Body of pancreas (tissue), 4 donors: ENCODE measurements at regions not wholly inside any gene's neighbourhood (a gene's known extent, or its start where the extent isn't known, plus 50 kb on each side); places are given as distances from the start of the nearest gene placed in this dataset.

Experiments
- POLR2A ChIP-seq, 3 donors: fragments of 450-650 bp; IDR thresholded peaks; one replicate each; pipeline ENCODE4 v1.6.1; 2016; ENCODE audit warnings: antibody characterized with exemption in 3 of 3, mild to moderate bottlenecking in 2 of 3
- TF ChIP-seq, protein P1 (sequence below), 7 experiments: fragments of 450-650 bp in 4 of 7; fragments of 200-600 bp in 3 of 7; sonication (generic) in 3 of 7; IDR thresholded peaks; one replicate each; pipeline ENCODE4 v1.5.1; 2016 to 2019; ENCODE audit warnings: antibody characterized with exemption in 7 of 7

DNA sequence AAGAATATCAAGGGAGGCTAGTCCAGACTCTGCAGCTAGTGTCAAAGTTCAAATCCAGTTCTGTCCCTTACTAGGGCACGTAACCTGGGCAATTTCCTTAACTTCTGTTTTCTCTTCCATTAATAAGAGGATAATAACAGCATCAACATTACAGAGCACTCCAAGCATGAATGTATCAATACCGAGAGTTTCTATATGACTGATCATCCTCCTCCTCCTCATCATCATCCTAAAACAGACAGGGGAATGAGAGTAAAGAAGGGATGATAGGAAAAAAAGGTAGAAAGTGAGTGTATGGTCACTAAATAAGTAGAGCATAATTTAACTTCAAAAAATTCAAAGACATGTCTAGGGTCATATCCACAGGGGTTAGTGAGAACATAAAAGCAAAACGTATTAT, 171.4 kb downstream of the NDUFA12 start:
- TF ChIP-seq, protein P1, sequence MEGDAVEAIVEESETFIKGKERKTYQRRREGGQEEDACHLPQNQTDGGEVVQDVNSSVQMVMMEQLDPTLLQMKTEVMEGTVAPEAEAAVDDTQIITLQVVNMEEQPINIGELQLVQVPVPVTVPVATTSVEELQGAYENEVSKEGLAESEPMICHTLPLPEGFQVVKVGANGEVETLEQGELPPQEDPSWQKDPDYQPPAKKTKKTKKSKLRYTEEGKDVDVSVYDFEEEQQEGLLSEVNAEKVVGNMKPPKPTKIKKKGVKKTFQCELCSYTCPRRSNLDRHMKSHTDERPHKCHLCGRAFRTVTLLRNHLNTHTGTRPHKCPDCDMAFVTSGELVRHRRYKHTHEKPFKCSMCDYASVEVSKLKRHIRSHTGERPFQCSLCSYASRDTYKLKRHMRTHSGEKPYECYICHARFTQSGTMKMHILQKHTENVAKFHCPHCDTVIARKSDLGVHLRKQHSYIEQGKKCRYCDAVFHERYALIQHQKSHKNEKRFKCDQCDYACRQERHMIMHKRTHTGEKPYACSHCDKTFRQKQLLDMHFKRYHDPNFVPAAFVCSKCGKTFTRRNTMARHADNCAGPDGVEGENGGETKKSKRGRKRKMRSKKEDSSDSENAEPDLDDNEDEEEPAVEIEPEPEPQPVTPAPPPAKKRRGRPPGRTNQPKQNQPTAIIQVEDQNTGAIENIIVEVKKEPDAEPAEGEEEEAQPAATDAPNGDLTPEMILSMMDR (IDR thresholded peaks at IDR 0.05): no peak
- no peak for TF ChIP-seq POLR2A (IDR thresholded peaks at IDR 0.05)
